ENCODE measurements at regions not wholly inside any gene's neighbourhood (a gene's known extent, or its start where the extent isn't known, plus 50 kb on each side); places are given as distances from the start of the nearest gene placed in this dataset.

- Histone ChIP-seq H3K4me1 (ENCODE audit: low read length) (no peaks in the 10 kb centered on the region), H3K27ac (ENCODE audit: low read length) (no peak overlapping the region), H3K9me3 (replicated peaks; ENCODE audit: insufficient read depth, low read length) (no peaks in the 10 kb centered on the region), H3K9me2 (replicated peaks; ENCODE audit: insufficient read depth, low read length) (no peaks in the 10 kb centered on the region), H3K4me3 (ENCODE audit: low read length) (no peak overlapping the region), H3K27me3 (replicated peaks; ENCODE audit: insufficient read depth, low read length) (no peaks in the 10 kb centered on the region), H2AFZ (ENCODE audit: low read length) (no peak overlapping the region), H4K20me1 (ENCODE audit: insufficient read depth, low read length) (no peaks in the 10 kb centered on the region), H3K4me2 (ENCODE audit: low read depth, low read length) (no peak overlapping the region), H3K79me2 (ENCODE audit: low read length) (no peaks in the 10 kb centered on the region), H3K36me3 (replicated peaks; ENCODE audit: insufficient read depth, low read length) (no peaks in the 10 kb centered on the region), H3F3A (ENCODE audit: insufficient read depth, low read length) (no peaks in the 10 kb centered on the region), H3K9ac (ENCODE audit: low read length) (no peak overlapping the region)
- no peak for DNase-seq
- TF ChIP-seq EZH2 (optimal IDR thresholded peaks at IDR 0.05; ENCODE audit: low read depth, low read length) (no peak), EZH2phosphoT487 (IDR thresholded peaks at IDR 0.05; ENCODE audit: low read length) (no peak), CTCF (IDR thresholded peaks at IDR 0.05; ENCODE audit: low read length) (no peak)
These were observed 426.4 kb downstream of the TUSC7 start for GRCh38 chr3:117136003-117136402.

- H3K9ac ChIP-seq (ENCODE audit: low read length) = no peak overlapping the region
- H3K9me3 ChIP-seq (replicated peaks; ENCODE audit: insufficient read depth, low read length) = no peaks in the 10 kb centered on the region
- H3K27me3 ChIP-seq (replicated peaks; ENCODE audit: insufficient read depth, low read length) = no peaks in the 10 kb centered on the region
- no peaks in the 10 kb centered on the region for H3K9me2 ChIP-seq (replicated peaks; ENCODE audit: insufficient read depth, low read length)
- no peak overlapping the region for H3K4me2 ChIP-seq (ENCODE audit: low read depth, low read length)
- TF ChIP-seq EZH2 (optimal IDR thresholded peaks at IDR 0.05; ENCODE audit: low read depth, low read length) = no peak
- no peak for TF ChIP-seq EZH2phosphoT487 (IDR thresholded peaks at IDR 0.05; ENCODE audit: low read length)
- no peak for TF ChIP-seq CTCF (IDR thresholded peaks at IDR 0.05; ENCODE audit: low read length)
- no peaks in the 10 kb centered on the region for H3K36me3 ChIP-seq (replicated peaks; ENCODE audit: insufficient read depth, low read length)
- no peaks in the 10 kb centered on the region for H3K4me1 ChIP-seq (ENCODE audit: low read length)
- H3K79me2 ChIP-seq (ENCODE audit: low read length) = no peaks in the 10 kb centered on the region
- H4K20me1 ChIP-seq (ENCODE audit: insufficient read depth, low read length) = no peaks in the 10 kb centered on the region
- H3F3A ChIP-seq (ENCODE audit: insufficient read depth, low read length) = no peaks in the 10 kb centered on the region
- no peak for DNase-seq
- no peak overlapping the region for H2AFZ ChIP-seq (ENCODE audit: low read length)
- H3K4me3 ChIP-seq (ENCODE audit: low read length) = no peak overlapping the region
- no peak overlapping the region for H3K27ac ChIP-seq (ENCODE audit: low read length)
These were observed 427.5 kb downstream of the TUSC7 start for GRCh38 chr3:117137065-117137464.

DNA sequence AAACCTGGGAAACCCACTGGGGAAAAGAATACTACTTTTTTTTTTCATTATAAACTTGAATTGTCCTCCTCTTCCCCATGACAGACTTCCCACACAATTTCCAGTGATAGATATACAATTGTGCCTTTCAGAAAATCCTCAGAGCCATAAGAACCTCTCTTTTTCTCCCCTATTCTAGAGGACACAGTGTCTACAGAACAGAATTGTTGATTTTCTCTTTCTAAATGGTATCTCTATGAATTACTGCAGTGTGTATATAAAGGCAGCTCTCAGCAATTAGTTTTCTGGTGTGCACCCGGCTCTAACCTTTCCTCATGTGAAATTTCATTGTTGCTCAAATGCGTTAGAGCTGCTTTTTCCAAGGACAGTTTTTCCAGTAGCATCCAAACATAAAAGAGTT, 430.1 kb downstream of the TUSC7 start:
- no peaks in the 10 kb centered on the region for H4K20me1 ChIP-seq (ENCODE audit: insufficient read depth, low read length)
- TF ChIP-seq EZH2 (optimal IDR thresholded peaks at IDR 0.05; ENCODE audit: low read depth, low read length) = no peak
- no peak for TF ChIP-seq EZH2phosphoT487 (IDR thresholded peaks at IDR 0.05; ENCODE audit: low read length)
- TF ChIP-seq CTCF (IDR thresholded peaks at IDR 0.05; ENCODE audit: low read length) = no peak
- no peaks in the 10 kb centered on the region for H3K9me3 ChIP-seq (replicated peaks; ENCODE audit: insufficient read depth, low read length)

More for the DNA sequence above, 430.1 kb downstream of the TUSC7 start:
- H3K9ac ChIP-seq (ENCODE audit: low read length) = no peak overlapping the region
- DNase-seq = no peak
- no peaks in the 10 kb centered on the region for H3K4me1 ChIP-seq (ENCODE audit: low read length)
- H3K27ac ChIP-seq (ENCODE audit: low read length) = no peak overlapping the region
- H3K79me2 ChIP-seq (ENCODE audit: low read length) = no peaks in the 10 kb centered on the region
- H3K4me3 ChIP-seq (ENCODE audit: low read length) = no peak overlapping the region
- no peak overlapping the region for H2AFZ ChIP-seq (ENCODE audit: low read length)
- no peak overlapping the region for H3K4me2 ChIP-seq (ENCODE audit: low read depth, low read length)
- no peaks in the 10 kb centered on the region for H3F3A ChIP-seq (ENCODE audit: insufficient read depth, low read length)
- no peaks in the 10 kb centered on the region for H3K36me3 ChIP-seq (replicated peaks; ENCODE audit: insufficient read depth, low read length)
- H3K9me2 ChIP-seq (replicated peaks; ENCODE audit: insufficient read depth, low read length) = no peaks in the 10 kb centered on the region
- H3K27me3 ChIP-seq (replicated peaks; ENCODE audit: insufficient read depth, low read length) = no peaks in the 10 kb centered on the region

Data from MM.1S (cell line).